ENCODE measurements at regions not wholly inside any gene's neighbourhood (a gene's known extent, or its start where the extent isn't known, plus 50 kb on each side); places are given as distances from the start of the nearest gene placed in this dataset.

DNA sequence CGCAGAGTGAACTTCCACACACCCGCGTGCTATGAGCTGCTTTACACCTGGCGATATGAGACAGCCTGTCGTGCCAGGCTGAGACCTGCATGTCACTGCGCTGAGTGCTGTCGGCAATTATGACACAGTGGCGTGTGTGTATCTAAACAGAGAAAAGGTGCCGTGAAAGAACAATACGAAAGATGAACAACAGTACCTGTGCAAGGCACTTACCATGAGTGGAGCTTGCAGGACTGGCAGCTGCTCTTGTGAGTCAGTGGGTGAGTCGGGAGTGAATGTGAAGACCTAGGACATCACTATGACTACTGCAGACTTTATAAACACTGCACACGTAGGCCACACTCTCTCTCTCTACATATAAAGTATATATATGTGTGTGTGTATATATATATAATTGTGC, 68.5 kb upstream of the DUSP22 start:
- DNase-seq (ENCODE audit: low read depth in 2 of 3, low spot score in 2 of 3), result no peak

GRCh38 chr6:224350-224749, 67.9 kb upstream of the DUSP22 start:
- no peak for DNase-seq (ENCODE audit: low read depth in 2 of 3, low spot score in 2 of 3)

DNA sequence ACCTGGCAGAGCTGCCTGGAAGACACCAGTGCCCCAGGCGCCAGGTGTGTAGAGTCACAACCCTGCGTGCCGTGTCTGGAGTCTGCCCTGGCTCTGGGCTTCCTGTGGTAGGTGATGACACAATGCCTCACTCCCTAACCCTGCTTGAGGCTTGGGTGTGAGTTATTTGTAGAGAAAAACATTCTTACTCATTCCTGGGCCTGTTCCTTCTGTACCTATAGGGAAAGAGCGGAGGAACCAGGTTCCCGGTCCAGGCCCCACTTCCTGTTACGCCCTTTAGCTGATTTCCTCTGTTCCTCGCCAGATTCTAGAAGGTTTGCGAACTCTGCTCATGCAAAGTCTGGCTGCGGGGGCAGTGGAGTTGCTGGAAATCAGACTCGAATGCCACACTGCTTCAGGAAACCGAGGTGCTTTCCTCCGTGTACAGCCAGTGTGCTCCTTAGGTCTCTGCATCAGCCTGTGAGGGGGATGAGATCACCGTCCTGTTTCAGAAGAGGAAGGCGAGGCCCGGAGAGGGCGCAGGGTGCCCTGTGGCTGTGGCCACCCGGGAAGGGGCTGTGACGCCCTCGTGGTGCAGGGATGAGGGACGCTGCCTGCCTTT, 67.1 kb upstream of the DUSP22 start:
- DNase-seq (ENCODE audit: low read depth in 2 of 3, low spot score in 2 of 3), result peak; percentile 18 to 41 (median 33)

DNA sequence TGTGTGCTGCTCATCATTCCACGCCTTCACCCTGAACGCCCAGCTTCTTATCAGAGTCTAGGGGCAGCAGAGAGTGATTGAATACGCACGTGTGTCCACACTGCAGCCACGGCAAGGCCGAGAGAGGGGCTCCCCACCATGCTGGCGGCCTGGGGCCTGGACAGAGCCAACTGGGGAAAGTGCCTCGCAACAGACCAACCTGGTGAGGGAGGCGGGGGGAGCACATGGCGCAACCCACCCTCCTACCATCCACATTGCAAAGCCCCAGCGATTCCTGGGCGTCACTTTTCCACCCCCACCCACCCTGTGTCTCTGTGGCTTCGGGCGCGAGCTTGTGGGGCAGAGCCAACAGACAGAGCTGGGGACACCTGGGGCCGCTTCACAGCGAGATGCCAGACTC, 66.4 kb upstream of the DUSP22 start:
- DNase-seq (ENCODE audit: low read depth in 2 of 3, low spot score in 2 of 3), result no peak

DNA sequence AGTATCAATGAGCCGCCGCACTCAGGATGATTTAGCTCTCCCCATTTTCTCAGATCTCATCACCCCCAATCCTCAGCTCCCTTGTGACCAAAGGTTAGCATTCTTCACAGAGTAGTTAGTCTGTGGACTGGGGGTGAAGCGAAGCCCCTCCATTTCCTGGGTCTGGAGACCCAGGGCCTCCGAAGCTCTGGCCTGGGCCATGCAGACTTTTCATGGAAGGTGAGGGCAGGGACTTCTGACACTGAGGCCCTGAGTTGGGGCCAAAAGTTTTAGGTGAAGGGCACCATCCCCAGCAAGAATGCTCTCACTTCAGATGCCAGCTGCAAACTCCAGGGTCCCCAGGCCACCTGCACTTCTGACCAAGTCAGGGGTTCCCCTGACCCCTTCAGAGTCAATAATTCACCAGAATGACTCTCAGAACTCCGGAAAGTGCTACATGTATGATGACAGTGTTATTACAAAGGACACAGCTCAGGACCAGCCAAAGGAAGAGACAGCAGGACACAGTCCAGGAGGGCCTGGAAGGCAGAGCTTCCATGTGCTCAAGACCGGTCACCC, 65.7 kb upstream of the DUSP22 start:
- DNase-seq (ENCODE audit: low read depth in 2 of 3, low spot score in 2 of 3), result no peak

- DNase-seq (ENCODE audit: low read depth in 2 of 3, low spot score in 2 of 3), result no peak
Observed at GRCh38 chr6:227074-227782, 65.1 kb upstream of the DUSP22 start.

GRCh38 chr6:227812-228338, 64.4 kb upstream of the DUSP22 start:
- no peak for DNase-seq (ENCODE audit: low read depth in 2 of 3, low spot score in 2 of 3)

GRCh38 chr6:228881-229651, 63.2 kb upstream of the DUSP22 start:
- DNase-seq (ENCODE audit: low read depth in 2 of 3, low spot score in 2 of 3), result no peak

- DNase-seq (ENCODE audit: low read depth in 2 of 3, low spot score in 2 of 3), result no peak
Observed at GRCh38 chr6:231779-232178, 60.5 kb upstream of the DUSP22 start.

- DNase-seq (ENCODE audit: low read depth in 2 of 3, low spot score in 2 of 3), result no peak
Observed at GRCh38 chr6:232982-233640, 59.2 kb upstream of the DUSP22 start.

DNA sequence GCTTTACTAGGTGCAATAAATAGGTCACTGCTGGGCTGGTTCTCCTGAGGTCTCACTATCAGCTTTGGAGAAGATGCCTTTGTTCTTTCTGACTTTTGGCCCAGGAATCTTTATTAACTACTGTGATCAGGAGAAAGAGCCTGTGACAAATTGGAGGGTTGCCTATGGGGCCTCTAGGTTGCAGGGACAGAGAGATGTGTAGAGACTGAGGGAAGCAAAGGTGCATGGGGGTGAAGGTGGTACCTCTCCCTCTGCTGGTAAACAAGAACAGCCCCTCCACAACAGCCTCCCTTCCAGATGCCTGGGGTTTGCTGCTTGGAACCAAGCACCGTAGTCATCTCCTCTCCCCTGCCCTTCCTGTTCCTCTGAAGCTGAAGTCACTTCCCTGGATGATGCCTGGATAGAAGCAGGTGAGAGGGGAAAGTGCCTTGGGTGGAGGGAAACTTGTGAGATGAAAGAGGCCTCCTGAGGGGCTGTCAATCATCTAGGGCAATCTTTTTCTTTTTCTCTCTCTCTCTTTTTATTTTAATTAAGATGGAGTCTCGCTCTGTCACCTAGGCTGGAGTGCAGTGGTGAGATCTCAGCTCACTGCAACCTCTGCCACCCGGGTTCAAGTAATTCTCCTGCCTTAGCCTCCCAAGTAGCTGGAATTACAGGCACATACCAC, 57.4 kb upstream of the DUSP22 start:
- no peak for DNase-seq (ENCODE audit: low read depth in 2 of 3, low spot score in 2 of 3)

GRCh38 chr6:235763-236360, 56.4 kb upstream of the DUSP22 start:
- DNase-seq (ENCODE audit: low read depth in 2 of 3, low spot score in 2 of 3), result peak; percentile 13 to 71 (median 59)

DNA sequence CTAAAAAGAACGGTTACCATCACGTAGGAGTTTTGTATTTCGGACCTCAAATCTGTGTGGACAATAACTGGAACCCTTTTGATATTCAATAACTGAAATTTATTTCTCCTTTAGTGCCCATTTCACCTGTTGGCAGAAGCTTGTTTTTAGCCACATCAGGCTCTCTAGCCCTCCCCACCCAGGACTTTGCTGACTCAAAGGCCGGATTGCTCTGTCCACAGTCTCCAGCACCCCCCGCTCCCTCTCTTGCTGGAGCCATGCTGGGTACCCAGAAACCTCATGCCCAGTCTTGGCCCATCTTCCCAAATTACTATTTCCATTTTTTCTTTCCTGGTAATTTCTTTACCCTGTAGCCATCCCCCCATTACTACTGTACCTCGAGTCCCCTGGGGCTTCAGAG, 55.8 kb upstream of the DUSP22 start:
- DNase-seq (ENCODE audit: low read depth in 2 of 3, low spot score in 2 of 3), result no peak

GRCh38 chr6:240151-240550, 52.1 kb upstream of the DUSP22 start:
- DNase-seq (ENCODE audit: low read depth in 2 of 3, low spot score in 2 of 3), result no peak

- no peak for DNase-seq (ENCODE audit: low read depth in 2 of 3, low spot score in 2 of 3)
Observed at GRCh38 chr6:241336-241865, 50.9 kb upstream of the DUSP22 start.

All from hematopoietic multipotent progenitor cell (in vitro differentiated cells).